GM19025 (cell line): ENCODE measurements at regions not wholly inside any gene's neighbourhood (a gene's known extent, or its start where the extent isn't known, plus 50 kb on each side); places are given as distances from the start of the nearest gene placed in this dataset.
A peak's percentile ranks its signal among the peaks of the same experiment; 100 is the strongest.

Experiments used
- ATAC-seq: cut with Tn5 transposase; IDR thresholded peaks from one replicate; pipeline ENCODE4 v1.9.1; 2021; ENCODE audit warnings: mild to moderate bottlenecking, low read depth, moderate library complexity; ENCODE audit not compliant: unreplicated experiment

DNA sequence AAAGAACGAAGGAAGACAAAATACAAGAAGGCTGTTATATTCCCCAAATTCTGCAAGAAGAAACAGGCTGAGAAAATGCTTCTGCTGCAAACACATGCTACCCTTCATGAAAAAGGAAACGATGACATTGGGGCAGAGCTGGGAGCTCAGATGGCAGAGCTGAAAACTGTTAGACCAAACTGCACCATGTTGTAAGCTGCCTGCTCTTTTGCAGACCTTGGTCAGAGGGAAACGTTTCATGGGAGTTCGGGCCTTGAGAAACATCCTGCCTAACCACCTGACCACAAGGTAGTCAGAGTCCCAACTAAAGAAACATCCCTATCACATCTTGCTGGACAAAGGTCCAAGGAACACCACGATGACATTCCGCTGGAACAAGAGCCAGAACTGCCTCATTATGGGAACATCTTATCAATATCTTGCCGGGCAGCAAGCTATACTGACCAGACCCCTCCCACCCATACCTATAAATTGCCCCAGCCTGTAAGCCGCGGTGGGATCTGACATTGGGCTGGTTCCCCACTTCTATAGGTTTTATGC lies 110.7 kb upstream of the CTSC start:
- ATAC-seq = no peak

DNA sequence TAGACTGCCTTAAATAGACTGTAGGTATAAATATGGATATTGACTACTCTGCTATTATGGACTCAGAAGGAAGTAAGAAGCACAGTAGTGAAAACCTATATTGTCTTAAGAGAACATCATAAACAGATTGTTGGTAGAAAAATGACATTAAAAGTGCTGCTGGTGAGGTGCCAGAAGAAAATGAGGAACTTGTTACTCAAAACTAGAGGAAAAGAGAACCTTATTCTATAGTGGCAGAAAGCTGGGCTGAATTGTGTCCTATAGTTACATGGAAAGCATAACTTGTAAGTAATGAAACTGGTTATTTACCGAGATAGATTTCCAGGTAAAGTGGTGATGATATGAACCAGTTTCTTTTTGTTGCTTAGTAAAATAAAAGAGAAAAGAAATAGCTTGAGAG lies 109.7 kb upstream of the CTSC start:
- no peak for ATAC-seq

DNA sequence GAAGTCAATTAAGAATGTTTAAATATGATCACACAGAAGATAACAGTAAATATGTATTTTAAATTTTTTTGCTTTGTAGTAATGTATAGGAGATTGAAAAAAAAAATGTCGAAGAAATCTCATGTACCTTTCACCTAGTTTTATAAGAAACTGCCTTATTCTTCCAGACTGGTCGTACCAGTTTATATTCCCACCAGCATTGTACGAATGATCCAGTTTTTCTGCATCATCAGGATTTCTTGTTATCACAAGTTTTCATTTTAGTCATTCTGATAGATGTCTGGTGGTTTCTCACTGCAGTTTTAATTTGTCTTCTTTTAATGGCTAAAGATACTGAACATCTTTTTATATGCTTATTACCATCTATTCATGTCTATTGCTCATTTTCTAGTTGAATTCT lies 101.8 kb upstream of the CTSC start:
- no peak for ATAC-seq

DNA sequence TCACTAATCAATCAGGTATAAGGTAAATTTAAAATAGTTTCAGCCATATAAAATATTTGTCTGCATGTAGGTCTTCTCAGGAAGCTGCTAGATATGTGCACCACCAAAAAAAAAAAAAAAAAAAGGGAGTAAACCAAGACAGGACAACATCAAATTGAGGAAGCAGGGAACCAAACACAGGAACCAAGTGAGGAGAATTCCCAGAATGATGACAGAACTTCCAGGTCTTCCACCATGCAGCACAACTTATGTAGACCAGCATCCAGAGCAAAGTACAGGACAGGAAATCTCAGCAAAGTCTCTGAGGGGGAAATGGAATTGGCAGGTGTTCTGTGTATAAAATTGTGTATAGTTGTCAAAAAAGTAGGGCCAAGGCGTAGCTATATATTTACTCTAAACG lies 101.2 kb upstream of the CTSC start:
- ATAC-seq = no peak

DNA sequence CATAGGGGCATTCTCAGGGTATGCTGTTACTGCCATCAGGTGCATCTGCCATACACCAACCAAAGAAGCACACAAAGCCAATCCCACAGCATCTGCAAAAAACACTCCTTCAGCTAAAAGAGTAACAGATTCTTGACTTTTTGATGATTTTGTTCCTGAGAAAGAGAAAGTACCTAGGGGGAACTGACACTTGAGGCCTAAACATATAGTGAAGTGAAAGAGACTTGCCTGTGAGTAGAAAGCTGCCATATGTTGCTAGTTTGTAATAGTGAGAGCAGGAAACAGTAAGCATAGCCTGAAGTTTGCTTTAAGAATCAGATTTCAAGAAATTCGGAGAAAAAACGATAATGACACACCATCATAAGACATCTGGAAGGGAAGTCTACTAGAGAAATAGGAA lies 97.9 kb upstream of the CTSC start:
- peak; percentile 98 for ATAC-seq

DNA sequence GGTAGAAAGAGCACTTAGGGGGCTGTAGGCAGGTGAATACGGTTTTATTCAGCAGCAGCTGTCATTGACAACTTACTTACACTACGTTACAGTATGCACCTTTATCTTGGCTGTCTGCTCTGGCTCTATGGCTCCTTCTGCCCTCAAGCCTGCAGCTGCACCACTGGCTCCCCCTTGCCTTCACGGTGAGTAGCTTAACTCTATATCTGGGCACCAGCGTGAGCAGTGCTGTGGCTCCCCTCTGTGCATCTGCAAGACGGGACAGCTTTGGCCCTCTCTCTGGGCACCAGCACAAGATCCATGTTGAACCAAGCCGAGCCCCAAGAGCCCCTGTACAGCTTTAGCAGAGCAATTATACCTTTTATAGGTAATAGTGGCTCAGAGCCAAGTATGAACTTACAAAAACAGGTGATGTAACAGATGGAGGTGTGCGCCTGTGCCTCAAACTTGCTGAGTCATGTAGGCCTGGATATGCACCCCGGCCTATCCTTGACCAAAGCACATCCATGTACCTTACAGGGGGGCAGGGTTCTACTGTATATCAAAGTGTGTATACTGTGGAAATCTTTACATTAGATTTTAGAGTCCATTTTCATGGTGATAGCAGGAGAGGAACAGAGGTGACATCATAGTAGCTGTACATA lies 96.9 kb upstream of the CTSC start:
- ATAC-seq = no peak

DNA sequence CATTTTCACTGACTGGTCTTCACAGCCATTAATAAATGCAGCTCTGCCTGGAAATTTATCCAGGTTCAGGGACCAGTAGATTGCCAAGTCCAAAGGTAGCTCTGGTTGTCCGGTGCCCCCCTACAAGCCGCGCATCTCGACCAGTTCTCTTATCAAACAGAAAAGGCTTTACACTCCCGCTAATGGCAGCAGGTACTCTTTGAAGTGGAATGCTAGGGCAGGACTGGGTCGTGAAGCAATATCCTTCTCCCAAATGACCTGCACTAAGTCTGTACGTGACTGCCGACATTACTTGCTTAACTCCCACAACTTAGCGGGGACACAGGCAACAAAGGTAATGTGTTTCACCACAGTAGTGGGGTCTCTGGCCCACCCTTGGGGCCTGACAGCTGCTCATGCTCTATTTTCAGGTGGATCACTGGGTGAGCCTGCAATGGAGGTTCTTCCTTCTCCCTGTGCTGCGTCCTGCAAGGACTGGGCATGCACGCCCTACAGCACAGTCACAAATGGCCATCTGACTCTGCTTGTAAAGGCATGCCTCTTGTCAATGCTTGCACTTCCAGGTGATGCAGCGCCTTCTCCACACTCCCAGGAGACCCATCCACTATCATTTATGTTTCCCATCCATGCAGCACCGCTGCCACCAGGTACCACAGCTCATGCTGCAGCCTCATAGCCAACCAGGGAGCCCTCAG lies 96.1 kb upstream of the CTSC start:
- ATAC-seq = no peak

DNA sequence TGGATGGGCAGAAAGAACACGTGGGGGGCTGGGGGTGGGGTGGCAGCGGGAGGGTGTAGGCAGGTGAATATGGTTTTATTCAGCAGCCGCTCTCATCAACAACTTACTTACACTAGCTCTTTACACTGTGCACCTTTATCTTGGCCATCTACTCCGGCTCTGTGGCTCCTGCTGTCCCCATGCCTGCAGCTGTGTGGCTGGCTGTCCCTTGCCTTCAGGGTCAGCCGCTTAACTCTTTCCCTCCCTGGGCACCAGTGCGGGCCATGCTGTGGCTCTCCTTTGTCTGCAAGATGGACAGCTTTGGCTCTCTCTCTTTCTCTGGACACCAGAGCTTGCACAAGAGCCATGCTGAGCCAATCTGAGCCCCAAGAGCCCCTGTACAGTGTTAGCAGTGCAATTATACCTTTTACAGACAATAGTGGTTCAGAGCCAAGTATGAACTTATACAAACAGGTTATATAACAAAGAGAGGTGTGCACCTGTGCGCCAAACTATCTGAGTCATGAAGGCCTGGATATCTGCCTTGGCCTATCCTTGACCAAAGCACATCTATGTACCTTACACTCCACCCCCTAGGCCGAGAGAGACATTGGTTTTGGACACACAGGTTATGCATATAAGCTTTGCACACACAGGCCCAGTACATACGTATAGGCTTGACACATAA lies 94.3 kb upstream of the CTSC start:
- ATAC-seq = no peak

DNA sequence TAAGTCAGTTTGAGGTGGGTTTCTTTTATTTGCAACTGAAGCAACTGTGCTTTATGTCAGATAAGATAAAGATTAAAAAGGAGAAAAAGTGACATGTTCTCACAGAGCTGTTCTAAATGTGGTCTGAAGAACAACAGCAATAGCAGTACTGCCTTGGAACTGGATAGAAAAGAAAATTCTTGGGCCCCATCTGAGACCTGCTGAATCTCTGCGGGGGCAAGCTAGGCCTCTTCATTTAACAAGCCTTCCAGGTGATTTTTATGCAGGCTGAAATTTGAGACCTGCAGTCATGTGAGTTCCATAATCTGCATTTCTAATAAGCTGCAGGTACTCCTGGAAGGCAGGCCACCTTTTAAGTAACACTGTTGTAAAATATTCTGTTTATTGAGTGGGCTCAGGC lies 91.4 kb upstream of the CTSC start:
- ATAC-seq = no peak

DNA sequence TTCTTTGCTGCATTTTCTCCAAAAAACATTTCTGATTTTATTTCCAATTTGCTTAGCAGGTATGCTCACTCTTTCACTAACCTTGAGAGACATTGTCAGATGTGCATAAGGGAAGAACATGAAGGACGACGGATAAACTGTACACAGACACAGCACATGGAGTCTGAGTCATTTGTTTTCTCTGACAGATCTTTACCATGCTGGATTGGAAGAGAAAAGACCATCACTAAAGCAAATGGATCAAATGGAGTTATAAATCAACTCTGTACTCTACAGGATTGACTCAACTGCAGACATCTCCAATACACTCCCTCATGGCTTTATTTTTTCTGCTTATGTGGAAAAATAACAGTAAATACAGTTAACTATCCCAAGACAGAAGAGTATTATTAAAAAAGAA lies 90.2 kb upstream of the CTSC start:
- no peak for ATAC-seq

DNA sequence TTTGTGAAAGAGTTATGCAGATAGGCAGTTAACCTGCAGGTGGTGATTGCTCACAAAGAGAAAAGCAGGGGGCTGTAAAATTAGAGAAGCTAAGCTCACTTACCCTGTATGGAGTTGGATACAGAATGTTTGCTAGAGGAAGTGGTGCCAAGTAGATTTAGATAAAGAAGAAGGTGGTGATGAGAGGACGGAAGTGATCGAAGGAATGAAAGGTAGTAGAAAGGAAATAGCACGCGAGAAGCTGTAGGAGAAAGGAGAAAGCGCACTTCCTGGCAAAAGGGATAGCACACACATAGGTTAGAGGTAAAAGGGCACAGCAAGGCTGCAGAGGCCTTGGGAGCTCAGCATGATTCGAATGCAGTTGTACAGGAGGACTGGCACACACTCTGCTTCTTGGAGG lies 87.3 kb upstream of the CTSC start:
- ATAC-seq = no peak

DNA sequence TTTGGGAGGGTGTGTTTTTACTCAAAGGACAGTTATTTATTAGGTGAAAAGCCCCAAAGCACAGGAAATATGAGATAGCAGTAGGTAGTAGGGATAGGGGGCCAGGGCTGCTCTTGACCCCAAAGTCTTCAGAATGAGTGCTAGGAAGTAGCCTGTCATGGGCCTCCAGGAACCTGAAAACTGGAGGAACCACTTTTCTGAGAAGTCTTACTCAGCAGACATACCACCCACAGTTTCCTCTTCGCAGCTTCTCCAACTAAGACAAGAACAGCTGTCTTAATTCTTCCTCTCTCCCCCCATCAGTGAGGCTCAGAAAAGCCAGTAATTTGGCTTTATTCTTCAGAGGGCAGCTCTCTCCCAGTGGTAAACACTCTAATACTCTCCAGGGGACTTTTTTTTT lies 84.0 kb upstream of the CTSC start:
- peak; percentile 76 for ATAC-seq

DNA sequence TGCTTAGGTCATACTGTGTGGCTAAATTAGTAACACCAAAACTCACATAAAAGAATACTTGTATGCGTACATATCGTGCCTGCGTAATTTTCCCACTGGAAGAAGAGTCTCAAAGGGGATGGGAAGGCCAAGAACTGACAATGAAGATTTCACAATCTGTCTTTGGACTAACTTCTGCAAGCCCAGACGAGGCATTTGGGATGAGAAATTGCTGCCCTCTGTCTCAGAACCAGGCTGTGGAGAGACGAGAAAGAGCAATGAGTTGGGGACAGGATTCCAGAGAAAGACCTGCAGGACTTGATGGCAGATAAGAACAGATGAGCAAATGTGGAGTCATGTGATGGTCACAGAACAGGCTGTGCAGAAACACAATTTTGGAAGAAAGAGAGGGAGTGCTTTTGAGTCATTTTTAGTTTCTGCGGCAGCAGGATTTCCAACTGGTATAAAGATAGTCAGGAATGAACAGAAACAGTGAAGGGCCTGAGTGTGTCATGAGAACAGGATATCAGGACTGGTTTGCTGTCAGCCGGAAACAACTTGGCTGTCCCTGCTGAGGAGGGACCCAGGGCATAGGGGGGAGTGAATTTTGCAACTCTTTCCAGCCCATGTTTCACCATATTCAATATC lies 82.7 kb upstream of the CTSC start:
- no peak for ATAC-seq

DNA sequence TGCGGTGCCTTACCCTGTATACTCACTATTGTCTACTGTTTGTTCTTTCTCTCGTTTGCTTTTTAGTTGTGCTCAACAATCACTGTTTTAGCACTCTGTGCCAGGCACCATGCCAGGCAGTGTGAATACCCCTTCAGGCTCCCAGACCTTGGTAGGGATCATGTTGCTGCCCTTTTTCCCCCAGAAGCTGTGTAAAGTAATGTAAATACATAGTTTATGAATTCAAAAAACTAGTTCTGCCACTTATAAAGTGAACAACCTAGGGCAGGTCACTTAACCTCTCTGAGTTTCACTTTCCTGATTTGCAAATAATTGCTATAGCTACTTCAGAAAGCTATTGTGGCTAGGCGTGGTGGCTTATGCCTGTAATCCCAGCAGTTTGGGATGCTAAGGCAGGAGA lies 81.0 kb upstream of the CTSC start:
- ATAC-seq = no peak

DNA sequence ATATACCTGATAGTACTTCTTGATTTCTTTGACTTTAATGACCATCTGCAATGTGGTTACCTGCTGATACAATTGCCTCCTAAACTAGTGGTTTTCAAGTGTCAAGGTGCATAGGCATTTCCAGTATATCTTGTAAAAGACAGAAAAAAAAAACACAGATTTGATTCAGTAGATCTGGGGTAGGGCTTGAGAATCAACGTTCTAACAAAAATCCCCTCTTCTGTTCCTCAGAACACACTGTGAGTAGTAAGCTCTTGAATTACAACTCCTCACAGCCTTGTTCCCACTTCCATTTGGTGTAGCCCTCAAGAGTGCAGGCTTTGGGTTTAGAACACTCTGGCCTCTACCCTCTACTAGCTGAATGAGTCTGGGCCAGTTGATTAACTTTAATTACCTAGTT lies 78.0 kb upstream of the CTSC start:
- ATAC-seq = no peak

DNA sequence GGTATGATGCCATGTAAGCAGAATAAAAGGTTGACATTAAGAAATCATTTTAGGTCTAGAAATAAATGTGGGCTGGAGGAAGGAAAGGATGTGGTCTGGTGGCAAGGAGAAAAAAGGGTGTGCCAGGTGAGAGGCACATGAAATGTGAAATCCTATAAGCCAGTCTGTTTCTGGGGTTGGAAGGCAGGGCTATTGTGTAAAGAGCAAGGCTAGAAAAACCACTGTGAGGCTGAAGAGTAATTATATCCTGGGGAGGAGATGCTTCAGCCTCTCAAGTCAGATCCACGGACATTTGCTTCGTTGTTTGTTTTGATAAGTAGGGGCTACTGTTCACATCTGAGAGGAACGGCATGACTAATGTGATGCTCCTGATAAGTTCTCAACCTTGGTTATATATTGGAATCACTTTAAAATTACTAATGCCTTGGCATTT lies 77.5 kb upstream of the CTSC start:
- ATAC-seq = no peak

DNA sequence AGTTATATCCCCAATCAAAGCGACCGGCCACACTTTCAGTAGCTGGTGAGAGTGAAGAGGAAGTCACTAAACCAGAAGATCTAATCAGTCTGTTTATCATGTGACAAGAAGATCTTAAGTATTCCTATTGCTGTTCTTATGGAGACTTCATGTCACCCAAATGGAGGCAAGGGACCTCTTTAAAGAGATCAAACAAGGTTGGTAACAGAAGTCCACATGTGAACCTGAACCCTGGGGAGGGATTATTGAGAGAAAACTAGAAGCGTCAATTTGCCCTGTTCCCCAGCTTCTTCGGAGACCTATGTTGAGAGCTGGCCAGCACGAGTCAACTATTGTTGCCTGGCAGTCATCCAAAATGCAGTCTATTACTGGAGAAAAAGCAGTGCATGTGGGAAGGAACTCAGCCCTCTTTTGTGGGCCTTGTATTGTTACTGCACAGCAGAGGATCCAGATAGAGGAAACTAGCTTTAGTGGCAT lies 76.9 kb upstream of the CTSC start:
- ATAC-seq = no peak

DNA sequence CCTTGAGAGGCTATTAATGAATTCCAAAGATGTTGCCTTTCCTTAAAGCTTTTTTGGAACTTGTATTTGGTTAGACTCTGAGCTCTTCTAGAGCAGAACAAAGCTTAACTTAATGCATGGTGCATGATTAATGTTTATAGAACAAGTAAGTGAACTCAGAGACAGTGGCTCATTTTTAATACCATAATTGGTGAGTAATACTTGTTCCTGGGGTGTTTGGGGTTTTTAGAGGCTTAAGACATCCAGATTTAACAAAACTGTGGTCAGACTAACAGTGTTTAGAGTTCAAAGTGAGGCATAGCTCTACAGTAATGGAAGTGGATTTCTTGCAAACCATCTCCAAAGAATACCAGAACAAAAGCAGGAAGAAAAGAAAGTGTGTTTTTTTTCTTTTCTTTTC lies 73.7 kb upstream of the CTSC start:
- no peak for ATAC-seq

DNA sequence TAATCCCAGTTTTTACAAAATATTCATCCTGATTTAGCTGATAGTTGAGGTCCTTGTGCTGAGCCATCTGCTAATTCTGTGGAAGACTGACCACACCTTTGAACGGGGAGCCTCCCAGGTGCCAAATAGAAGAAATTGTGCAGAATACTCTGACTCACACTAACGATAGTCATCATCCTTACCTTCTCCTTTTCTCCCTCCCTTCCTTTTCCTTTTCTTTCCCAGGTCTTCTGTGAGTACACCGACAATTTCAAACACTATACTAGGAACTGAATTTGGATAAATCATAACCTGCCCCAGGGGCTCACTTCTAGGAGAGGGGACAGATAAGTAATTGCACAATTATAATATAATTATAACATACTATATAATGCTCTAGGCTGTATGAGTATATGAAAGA lies 73.1 kb upstream of the CTSC start:
- ATAC-seq = no peak

DNA sequence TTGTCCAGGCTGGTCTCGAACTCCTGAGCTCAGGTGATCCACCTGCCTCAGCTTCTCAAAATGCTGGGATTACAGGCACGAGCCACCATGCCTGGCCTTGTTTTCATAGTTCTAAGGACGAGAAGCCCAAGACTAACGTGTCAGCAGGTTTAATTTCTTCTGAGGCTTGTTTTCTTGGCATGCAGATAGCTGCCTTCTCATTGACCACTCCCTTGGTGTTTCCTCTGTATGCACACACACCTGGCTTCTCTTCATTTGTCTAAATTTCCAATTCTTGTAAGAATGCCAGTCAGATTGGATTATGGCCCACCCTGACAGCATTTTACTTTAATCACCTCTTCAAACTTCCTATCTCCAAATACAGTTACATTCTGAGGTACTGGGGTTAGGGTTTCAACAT lies 72.5 kb upstream of the CTSC start:
- ATAC-seq = no peak

DNA sequence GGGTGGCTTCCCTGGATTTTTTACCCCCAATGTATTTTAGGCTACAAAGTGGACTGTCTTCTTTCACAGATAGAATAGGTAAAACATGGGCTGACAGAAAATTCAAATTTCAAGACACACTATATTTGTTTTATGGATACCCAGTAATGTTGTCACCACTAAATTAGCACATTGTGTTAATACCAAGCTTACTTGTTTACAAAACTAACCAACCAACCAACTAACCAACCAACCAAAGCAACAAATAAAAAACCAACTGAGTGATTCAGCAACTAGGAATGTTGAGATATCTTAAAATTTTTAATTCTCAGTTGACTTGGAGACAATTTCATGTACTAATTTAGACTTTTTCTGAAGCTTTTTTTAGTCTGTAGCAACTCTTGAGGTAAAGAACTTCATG lies 69.3 kb upstream of the CTSC start:
- no peak for ATAC-seq
